ENCODE measurements at regions not wholly inside any gene's neighbourhood (a gene's known extent, or its start where the extent isn't known, plus 50 kb on each side); places are given as distances from the start of the nearest gene placed in this dataset.
A peak's percentile ranks its signal among the peaks of the same experiment; 100 is the strongest.

- DNase-seq: no peak
Measured at GRCh38 chr5:68457285-68457684, 241.7 kb downstream of the PIK3R1 start.

- DNase-seq: no peak
Measured at GRCh38 chr5:68458416-68459021, 243.0 kb downstream of the PIK3R1 start.

GRCh38 chr5:68459093-68459809, 243.7 kb downstream of the PIK3R1 start:
- no peak for DNase-seq

- DNase-seq: no peak
Measured at GRCh38 chr5:68459810-68460139, 244.2 kb downstream of the PIK3R1 start.

GRCh38 chr5:68460147-68460798, 244.7 kb downstream of the PIK3R1 start:
- no peak for DNase-seq

GRCh38 chr5:68463606-68464005, 248.1 kb downstream of the PIK3R1 start:
- DNase-seq: no peak

- no peak for DNase-seq
Measured at GRCh38 chr5:68464424-68464823, 248.9 kb downstream of the PIK3R1 start.

- DNase-seq: no peak
Measured at GRCh38 chr5:68465133-68465532, 249.6 kb downstream of the PIK3R1 start.

- DNase-seq: no peak
Measured at GRCh38 chr5:68465934-68466551, 250.5 kb downstream of the PIK3R1 start.

- DNase-seq: no peak
Measured at GRCh38 chr5:68467208-68467607, 251.7 kb downstream of the PIK3R1 start.

GRCh38 chr5:68467794-68468193, 252.2 kb downstream of the PIK3R1 start:
- DNase-seq: no peak

- DNase-seq: no peak
Measured at GRCh38 chr5:68468322-68468721, 252.8 kb downstream of the PIK3R1 start.

GRCh38 chr5:68475476-68475983, 260.0 kb downstream of the PIK3R1 start:
- no peak for DNase-seq

- DNase-seq: no peak
Measured at GRCh38 chr5:68476854-68477253, 261.3 kb downstream of the PIK3R1 start.

- no peak for DNase-seq
Measured at GRCh38 chr5:68478301-68479095, 262.9 kb downstream of the PIK3R1 start.

GRCh38 chr5:68479524-68479923, 264.0 kb downstream of the PIK3R1 start:
- peak; percentile 35 for DNase-seq

- DNase-seq: no peak
Measured at GRCh38 chr5:68480335-68480940, 264.9 kb downstream of the PIK3R1 start.

GRCh38 chr5:68482199-68482598, 266.6 kb downstream of the PIK3R1 start:
- peak; percentile 31 for DNase-seq

- DNase-seq: no peak
Measured at GRCh38 chr5:68484307-68485068, 268.9 kb downstream of the PIK3R1 start.

GRCh38 chr5:68489556-68489955, 274.0 kb downstream of the PIK3R1 start:
- DNase-seq: no peak

- no peak for DNase-seq
Measured at GRCh38 chr5:68490406-68490805, 274.9 kb downstream of the PIK3R1 start.

- no peak for DNase-seq
Measured at GRCh38 chr5:68494771-68495170, 279.2 kb downstream of the PIK3R1 start.
